OCI-LY1 (cell line): ENCODE measurements at regions not wholly inside any gene's neighbourhood (a gene's known extent, or its start where the extent isn't known, plus 50 kb on each side); places are given as distances from the start of the nearest gene placed in this dataset.

Experiments used
- H2AFZ ChIP-seq: fragments of 200-600 bp; sonication (generic), shearing (Covaris generic); 2 replicates; pipeline ENCODE4 v1.6.0; 2014; ENCODE audit warnings: antibody characterized with exemption, mild to moderate bottlenecking, low read length
- H3F3A ChIP-seq: fragments of 200-600 bp; sonication (generic), shearing (Covaris generic); 2 replicates; pipeline ENCODE4 v1.6.0; 2014; ENCODE audit warnings: mild to moderate bottlenecking, antibody characterized with exemption, low read length, moderate library complexity; ENCODE audit not compliant: insufficient read depth
- H3K27ac ChIP-seq: fragments of 200-600 bp; sonication (generic); 2 replicates; pipeline ENCODE4 v1.5.1; 2014; ENCODE audit warnings: low read length, mixed run types, mild to moderate bottlenecking, low read depth; ENCODE audit not compliant: poor library complexity, severe bottlenecking
- H3K27me3 ChIP-seq: fragments of 200-600 bp; sonication (generic); 2 replicates; pipeline ENCODE4 v1.6.0; 2014; ENCODE audit warnings: antibody characterized with exemption, mild to moderate bottlenecking, low read length, moderate library complexity; ENCODE audit not compliant: insufficient read depth
- H3K36me3 ChIP-seq: fragments of 200-600 bp; sonication (generic); 2 replicates; pipeline ENCODE4 v1.6.1; 2014; ENCODE audit warnings: mild to moderate bottlenecking, antibody characterized with exemption, low read length, moderate library complexity, mixed read lengths; ENCODE audit not compliant: insufficient read depth
- H3K4me1 ChIP-seq: fragments of 200-600 bp; sonication (generic); 2 replicates; pipeline ENCODE4 v1.5.1; 2014; ENCODE audit warnings: mild to moderate bottlenecking, low read length, moderate library complexity; ENCODE audit not compliant: insufficient read depth, severe bottlenecking
- H3K4me2 ChIP-seq: fragments of 200-600 bp; sonication (generic), shearing (Covaris generic); 2 replicates; pipeline ENCODE4 v1.6.1; 2014; ENCODE audit warnings: low read length
- H3K4me3 ChIP-seq: fragments of 200-600 bp; sonication (generic); 2 replicates; pipeline ENCODE4 v1.5.1; 2014; ENCODE audit warnings: low read length, low read depth, mild to moderate bottlenecking, mixed read lengths; ENCODE audit not compliant: poor library complexity, severe bottlenecking
- H3K79me2 ChIP-seq: fragments of 200-600 bp; shearing (Covaris generic); 2 replicates; pipeline ENCODE4 v1.6.1; 2016; ENCODE audit warnings: mixed run types, low read length, mixed read lengths; ENCODE audit not compliant: insufficient read depth
- H3K9ac ChIP-seq: fragments of 200-600 bp; sonication (generic), shearing (Covaris generic); 2 replicates; pipeline ENCODE4 v1.6.1; 2014; ENCODE audit warnings: mild to moderate bottlenecking, low read length, mixed read lengths
- H3K9me2 ChIP-seq: fragments of 200-600 bp; sonication (generic), shearing (Covaris generic); 2 replicates; pipeline ENCODE4 v1.6.1; 2014; ENCODE audit warnings: low read depth, mild to moderate bottlenecking, low read length, mixed read lengths
- H3K9me3 ChIP-seq: fragments of 200-600 bp; shearing (Covaris generic); 2 replicates; pipeline ENCODE4 v1.6.1; 2014; ENCODE audit warnings: low read length, mixed read lengths
- H4K20me1 ChIP-seq: fragments of 200-600 bp; sonication (generic), shearing (Covaris generic); 2 replicates; pipeline ENCODE4 v1.6.0; 2016; ENCODE audit warnings: mild to moderate bottlenecking, low read length; ENCODE audit not compliant: insufficient read depth
- EZH2 ChIP-seq: fragments of 200-600 bp; sonication (generic), shearing (Covaris generic); IDR thresholded peaks from 2 replicates; pipeline ENCODE4 v1.8.0; 2017; ENCODE audit warnings: borderline replicate concordance, mixed run types, mild to moderate bottlenecking, antibody characterized with exemption, low read length, moderate library complexity, mixed read lengths
- TF ChIP-seq, protein P1 (sequence below): fragments of 200-600 bp; sonication (generic), shearing (Covaris generic); IDR thresholded peaks from 2 replicates; pipeline ENCODE4 v1.5.1; 2017; ENCODE audit warnings: mild to moderate bottlenecking, antibody characterized with exemption, low read length, moderate library complexity, mixed read lengths

DNA sequence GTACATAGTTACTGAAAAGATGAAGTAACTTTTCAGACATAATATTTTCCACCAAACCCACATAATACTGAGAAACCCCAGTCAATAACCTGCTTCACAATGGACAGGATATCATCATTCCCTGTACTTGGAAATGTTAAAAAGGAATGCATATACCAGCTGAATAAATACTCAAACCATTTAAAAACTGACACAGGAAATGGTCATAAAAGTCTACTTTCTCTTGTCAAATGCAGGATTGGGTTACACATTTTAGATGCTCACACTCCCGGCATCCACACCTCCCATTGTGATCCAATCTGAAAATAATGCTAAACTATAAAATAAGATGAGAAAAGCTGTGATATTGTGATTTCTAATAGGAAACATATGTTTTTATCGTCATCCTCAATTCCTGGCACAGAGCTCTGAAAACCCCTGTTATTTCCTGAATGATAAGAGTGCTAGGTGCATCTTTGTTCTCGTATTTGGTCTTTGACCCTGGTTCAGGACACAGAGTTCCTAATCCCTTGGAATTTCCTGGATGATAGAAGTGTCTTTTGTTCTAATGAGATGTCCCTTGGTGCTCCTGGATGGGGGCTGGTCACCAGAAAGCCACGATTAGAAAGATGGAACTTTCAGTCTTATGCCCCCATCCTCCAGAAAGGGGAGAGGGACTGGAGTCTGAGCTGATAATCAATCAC, 821.3 kb downstream of the TRIML1 start:
- Histone ChIP-seq H3K4me3 (no peak overlapping the region), H3F3A (no peaks in the 10 kb centered on the region), H4K20me1 (no peaks in the 10 kb centered on the region), H3K9me3 (peaks cover 2% of the 10 kb centered on the region; the same call in 1 of the 2 replicates), H3K4me2 (no peak overlapping the region), H3K36me3 (no peaks in the 10 kb centered on the region), H3K27ac (no peak overlapping the region), H3K9me2 (no peaks in the 10 kb centered on the region), H3K79me2 (no peaks in the 10 kb centered on the region), H3K27me3 (no peaks in the 10 kb centered on the region), H2AFZ (no peak overlapping the region), H3K4me1 (no peaks in the 10 kb centered on the region), H3K9ac (no peak overlapping the region)
- TF ChIP-seq, protein P1, sequence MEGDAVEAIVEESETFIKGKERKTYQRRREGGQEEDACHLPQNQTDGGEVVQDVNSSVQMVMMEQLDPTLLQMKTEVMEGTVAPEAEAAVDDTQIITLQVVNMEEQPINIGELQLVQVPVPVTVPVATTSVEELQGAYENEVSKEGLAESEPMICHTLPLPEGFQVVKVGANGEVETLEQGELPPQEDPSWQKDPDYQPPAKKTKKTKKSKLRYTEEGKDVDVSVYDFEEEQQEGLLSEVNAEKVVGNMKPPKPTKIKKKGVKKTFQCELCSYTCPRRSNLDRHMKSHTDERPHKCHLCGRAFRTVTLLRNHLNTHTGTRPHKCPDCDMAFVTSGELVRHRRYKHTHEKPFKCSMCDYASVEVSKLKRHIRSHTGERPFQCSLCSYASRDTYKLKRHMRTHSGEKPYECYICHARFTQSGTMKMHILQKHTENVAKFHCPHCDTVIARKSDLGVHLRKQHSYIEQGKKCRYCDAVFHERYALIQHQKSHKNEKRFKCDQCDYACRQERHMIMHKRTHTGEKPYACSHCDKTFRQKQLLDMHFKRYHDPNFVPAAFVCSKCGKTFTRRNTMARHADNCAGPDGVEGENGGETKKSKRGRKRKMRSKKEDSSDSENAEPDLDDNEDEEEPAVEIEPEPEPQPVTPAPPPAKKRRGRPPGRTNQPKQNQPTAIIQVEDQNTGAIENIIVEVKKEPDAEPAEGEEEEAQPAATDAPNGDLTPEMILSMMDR: no peak
- TF ChIP-seq EZH2: no peak

DNA sequence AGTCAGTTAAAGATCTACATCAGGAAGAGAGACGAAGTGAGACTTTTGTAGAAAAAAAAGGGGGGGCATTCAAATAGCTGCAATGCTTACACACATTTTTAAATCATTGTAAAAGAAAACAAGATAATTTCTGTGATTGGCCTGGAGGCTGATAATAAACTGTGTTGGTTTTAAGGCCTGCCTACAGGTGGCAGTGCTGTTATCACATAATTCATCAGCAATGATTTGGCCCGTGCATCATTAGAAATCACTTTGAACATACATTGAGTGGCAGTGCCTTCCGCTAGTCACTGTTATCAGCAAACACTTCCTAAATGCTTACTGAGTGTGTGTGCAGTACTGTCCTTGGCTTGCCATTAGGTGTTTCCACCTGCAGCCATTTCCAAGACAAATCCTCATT, 831.9 kb downstream of the TRIML1 start:
- H3K4me1 ChIP-seq: peaks cover 10% of the 10 kb centered on the region
- no peak overlapping the region for H3K4me2 ChIP-seq
- TF ChIP-seq, protein P1: peak; percentile 58
- TF ChIP-seq EZH2: no peak
- H3K9ac ChIP-seq: no peak overlapping the region
- H2AFZ ChIP-seq: no peak overlapping the region
- no peaks in the 10 kb centered on the region for H3K79me2 ChIP-seq
- no peaks in the 10 kb centered on the region for H4K20me1 ChIP-seq
- H3F3A ChIP-seq: no peaks in the 10 kb centered on the region
- H3K36me3 ChIP-seq: no peaks in the 10 kb centered on the region
- H3K27me3 ChIP-seq: no peaks in the 10 kb centered on the region
- no peaks in the 10 kb centered on the region for H3K9me3 ChIP-seq
- no peaks in the 10 kb centered on the region for H3K9me2 ChIP-seq
- no peak overlapping the region for H3K27ac ChIP-seq
- H3K4me3 ChIP-seq: no peak overlapping the region

DNA sequence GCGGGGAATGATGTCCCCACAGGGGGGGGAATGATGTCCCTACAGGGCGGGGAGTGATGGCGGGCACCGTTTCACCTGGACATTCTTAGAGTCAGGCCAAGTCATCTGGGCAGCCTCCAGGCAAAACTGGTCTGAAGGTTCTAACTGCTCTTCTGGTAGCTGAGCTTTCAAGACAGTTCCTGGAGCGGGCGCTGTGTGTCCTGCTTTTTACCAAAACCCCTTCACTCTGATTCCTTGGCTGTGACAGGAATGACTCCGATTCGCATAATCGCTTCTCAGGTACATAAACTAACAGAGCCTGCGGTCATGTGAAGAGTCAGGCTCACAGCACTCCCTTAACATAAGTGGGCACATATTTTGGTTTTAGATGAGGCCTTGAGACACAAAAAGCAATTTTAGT, 836.0 kb downstream of the TRIML1 start:
- H4K20me1 ChIP-seq: no peaks in the 10 kb centered on the region
- H3K36me3 ChIP-seq: no peaks in the 10 kb centered on the region
- no peaks in the 10 kb centered on the region for H3K9me2 ChIP-seq
- no peaks in the 10 kb centered on the region for H3K79me2 ChIP-seq
- H3K27me3 ChIP-seq: no peaks in the 10 kb centered on the region
- H2AFZ ChIP-seq: no peak overlapping the region
- H3K27ac ChIP-seq: peak overlapping the region; percentile 88
- H3K4me3 ChIP-seq: no peak overlapping the region
- H3K4me2 ChIP-seq: no peak overlapping the region
- no peaks in the 10 kb centered on the region for H3K9me3 ChIP-seq
- no peaks in the 10 kb centered on the region for H3F3A ChIP-seq
- H3K9ac ChIP-seq: no peak overlapping the region
- H3K4me1 ChIP-seq: peaks cover 49% of the 10 kb centered on the region
- TF ChIP-seq, protein P1: no peak
- no peak for TF ChIP-seq EZH2
